GM12872 (cell line): ENCODE measurements at regions not wholly inside any gene's neighbourhood (a gene's known extent, or its start where the extent isn't known, plus 50 kb on each side); places are given as distances from the start of the nearest gene placed in this dataset.

Source experiments
- TF ChIP-seq, protein P1 (sequence below): IDR thresholded peaks from 3 replicates; pipeline ENCODE4 v1.5.1; 2011; ENCODE audit warnings: low read depth, mild to moderate bottlenecking, low read length, moderate library complexity; ENCODE audit not compliant: insufficient read depth

DNA sequence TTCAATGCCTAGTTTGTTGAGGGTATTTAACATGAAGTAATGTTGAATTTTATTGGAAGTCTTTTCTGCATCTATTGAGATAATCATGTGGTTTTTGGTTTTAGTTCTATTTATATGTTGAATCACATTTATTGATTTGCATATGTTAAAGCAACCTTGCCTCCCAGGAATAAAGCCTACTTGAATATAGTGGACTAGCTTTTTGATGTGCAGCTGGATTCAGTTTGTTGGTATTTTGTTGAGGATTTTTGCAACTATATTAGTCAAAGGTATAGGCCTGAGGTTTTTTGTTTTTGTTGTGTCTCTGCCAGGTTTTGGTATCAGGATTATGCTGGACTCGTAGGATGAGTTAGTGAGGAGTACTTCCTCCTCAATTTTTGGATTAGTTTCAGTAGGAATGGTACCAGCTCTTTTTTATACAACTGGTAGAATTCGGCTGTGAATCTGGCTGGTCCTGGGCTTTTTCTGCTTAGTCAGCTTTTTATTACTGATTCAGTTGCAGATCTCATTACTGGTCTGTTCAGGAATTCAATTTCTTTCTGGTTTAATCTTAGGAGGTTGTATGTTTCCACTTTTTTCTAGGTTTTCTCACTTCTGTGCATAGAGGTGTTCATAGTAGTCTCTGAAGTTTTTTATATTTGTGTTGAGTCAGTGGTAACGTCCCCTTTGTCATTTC, 209.8 kb upstream of the RBMS3 start:
- TF ChIP-seq, protein P1, sequence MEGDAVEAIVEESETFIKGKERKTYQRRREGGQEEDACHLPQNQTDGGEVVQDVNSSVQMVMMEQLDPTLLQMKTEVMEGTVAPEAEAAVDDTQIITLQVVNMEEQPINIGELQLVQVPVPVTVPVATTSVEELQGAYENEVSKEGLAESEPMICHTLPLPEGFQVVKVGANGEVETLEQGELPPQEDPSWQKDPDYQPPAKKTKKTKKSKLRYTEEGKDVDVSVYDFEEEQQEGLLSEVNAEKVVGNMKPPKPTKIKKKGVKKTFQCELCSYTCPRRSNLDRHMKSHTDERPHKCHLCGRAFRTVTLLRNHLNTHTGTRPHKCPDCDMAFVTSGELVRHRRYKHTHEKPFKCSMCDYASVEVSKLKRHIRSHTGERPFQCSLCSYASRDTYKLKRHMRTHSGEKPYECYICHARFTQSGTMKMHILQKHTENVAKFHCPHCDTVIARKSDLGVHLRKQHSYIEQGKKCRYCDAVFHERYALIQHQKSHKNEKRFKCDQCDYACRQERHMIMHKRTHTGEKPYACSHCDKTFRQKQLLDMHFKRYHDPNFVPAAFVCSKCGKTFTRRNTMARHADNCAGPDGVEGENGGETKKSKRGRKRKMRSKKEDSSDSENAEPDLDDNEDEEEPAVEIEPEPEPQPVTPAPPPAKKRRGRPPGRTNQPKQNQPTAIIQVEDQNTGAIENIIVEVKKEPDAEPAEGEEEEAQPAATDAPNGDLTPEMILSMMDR = no peak

DNA sequence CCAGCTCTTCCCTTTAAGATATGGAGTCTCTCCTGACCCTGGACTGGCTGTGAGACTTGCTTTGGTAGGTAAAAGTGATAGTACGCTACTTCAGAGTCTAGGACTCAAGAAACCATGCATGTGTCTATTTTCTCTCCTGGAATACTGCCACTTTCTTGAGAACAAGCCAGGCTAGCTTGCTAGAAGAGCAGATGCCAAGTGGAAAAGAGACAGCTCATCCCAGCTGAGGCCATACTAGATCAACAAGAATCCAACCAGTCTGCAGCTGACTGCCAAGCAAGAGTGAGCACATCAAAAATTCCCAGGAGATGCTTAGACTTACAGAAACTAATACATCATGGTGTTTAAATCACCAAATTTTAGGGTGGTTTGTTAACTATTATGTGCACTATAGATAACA, 208.3 kb upstream of the RBMS3 start:
- TF ChIP-seq, protein P1 = no peak

DNA sequence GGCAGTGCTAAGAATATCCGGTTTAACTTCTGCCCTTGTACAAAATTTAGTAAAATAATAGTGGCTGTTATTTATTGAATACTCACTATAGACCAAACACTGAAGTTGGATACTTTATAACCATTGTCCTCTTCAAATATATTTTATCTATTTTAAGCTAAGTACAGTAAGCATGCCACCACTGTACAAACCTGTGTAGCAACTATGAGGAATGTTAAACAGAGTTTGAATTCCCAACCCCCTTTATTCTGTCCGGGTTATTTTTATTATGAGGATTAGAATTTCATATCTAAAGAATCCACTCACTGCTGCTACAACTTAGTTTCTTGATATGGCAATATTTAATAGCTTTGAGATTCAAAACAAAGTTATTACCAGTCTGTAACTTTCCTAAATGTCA, 203.5 kb upstream of the RBMS3 start:
- TF ChIP-seq, protein P1 = no peak

- TF ChIP-seq, protein P1 = no peak
Measured at GRCh38 chr3:29079358-29079757, 201.5 kb upstream of the RBMS3 start.

DNA sequence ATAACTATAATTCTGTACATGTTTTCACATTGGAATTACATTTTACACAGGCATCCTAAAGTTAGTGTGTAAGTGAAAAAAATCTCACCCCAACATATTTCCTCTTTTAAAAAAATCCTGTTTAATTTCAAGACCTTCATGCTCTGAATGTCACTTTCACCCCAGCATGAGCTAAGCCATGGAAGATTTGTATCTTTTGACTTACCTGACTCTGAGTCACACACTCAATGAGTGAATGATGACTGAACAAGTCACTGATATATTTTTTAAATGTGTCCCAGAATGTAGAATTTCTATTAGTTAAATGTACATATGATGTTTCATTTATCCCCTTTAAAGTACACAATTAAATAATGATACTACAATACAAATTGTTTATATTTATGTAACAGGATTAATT, 199.9 kb upstream of the RBMS3 start:
- TF ChIP-seq, protein P1 = no peak

GRCh38 chr3:29083081-29083480, 197.8 kb upstream of the RBMS3 start:
- TF ChIP-seq, protein P1 = no peak

DNA sequence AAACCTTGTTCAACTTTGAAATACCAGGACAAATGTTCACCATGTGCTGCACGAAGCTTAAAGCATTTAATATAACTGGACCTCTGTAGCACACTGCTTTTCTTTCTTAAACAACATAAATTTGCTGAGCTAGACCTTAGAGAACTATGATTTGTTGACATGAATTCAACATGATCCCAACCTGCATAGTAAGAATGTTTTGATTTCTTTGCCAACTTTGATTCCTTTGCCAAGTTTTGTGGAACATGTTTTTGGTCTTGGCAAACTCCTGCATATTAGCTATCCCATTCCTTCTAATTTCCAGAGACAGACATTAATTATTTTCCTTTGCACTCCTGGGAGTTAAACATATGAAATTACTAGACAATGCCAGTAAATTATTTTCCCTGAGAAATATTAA, 197.2 kb upstream of the RBMS3 start:
- TF ChIP-seq, protein P1 = no peak
